Astrocyte (in vitro differentiated cells and primary cell): ENCODE measurements at regions not wholly inside any gene's neighbourhood (a gene's known extent, or its start where the extent isn't known, plus 50 kb on each side); places are given as distances from the start of the nearest gene placed in this dataset.

Source experiments
- DNase-seq: peaks from one replicate; pipeline ENCODE4 v3.0.0-alpha.2; 2010; ENCODE audit warnings: low read depth
- FAIRE-seq: peaks from 2 replicates; lab custom pipeline; 2011; peaks lifted over from hg19 to GRCh38; lab: Jason Lieb, UNC
- H2AFZ ChIP-seq: 2 replicates; pipeline ENCODE4 v1.6.0; 2012; ENCODE audit warnings: low read depth, low read length, inconsistent platforms
- H3K27ac ChIP-seq: 2 replicates; pipeline ENCODE4 v1.5.1; 2011; ENCODE audit warnings: low read depth, low read length, inconsistent platforms
- H3K27me3 ChIP-seq: 2 replicates; pipeline ENCODE4 v1.6.0; 2011; ENCODE audit warnings: low read length, inconsistent platforms; ENCODE audit not compliant: insufficient read depth
- H3K36me3 ChIP-seq: 2 replicates; pipeline ENCODE4 v1.5.1; 2011; ENCODE audit warnings: low read length, inconsistent platforms; ENCODE audit not compliant: insufficient read depth
- H3K4me1 ChIP-seq: 2 replicates; pipeline ENCODE4 v1.5.1; 2011; ENCODE audit warnings: low read length, inconsistent platforms; ENCODE audit not compliant: insufficient read depth
- H3K4me2 ChIP-seq: 2 replicates; pipeline ENCODE4 v1.6.0; 2012; ENCODE audit warnings: low read length, inconsistent platforms
- H3K4me3 ChIP-seq: 2 replicates; pipeline ENCODE4 v1.5.1; 2011; ENCODE audit warnings: low read depth, mild to moderate bottlenecking, low read length, inconsistent platforms; ENCODE audit not compliant: insufficient read depth
- H3K79me2 ChIP-seq: 2 replicates; pipeline ENCODE4 v1.6.0; 2012; ENCODE audit warnings: mild to moderate bottlenecking, low read length, inconsistent platforms; ENCODE audit not compliant: insufficient read depth
- H3K9ac ChIP-seq: 2 replicates; pipeline ENCODE4 v1.6.0; 2012; ENCODE audit warnings: mild to moderate bottlenecking, low read length, inconsistent platforms
- H3K9me3 ChIP-seq: 2 replicates; pipeline ENCODE4 v1.5.1; 2012; ENCODE audit warnings: low read depth, mild to moderate bottlenecking, low read length, inconsistent platforms; ENCODE audit not compliant: insufficient read depth
- H4K20me1 ChIP-seq: 2 replicates; pipeline ENCODE4 v1.6.0; 2012; ENCODE audit warnings: low read length, inconsistent platforms; ENCODE audit not compliant: insufficient read depth
- H3K27ac Mint-ChIP-seq: one replicate; pipeline ENCODE4 v1.8.0; 2021; ENCODE audit warnings: mild to moderate bottlenecking, mixed read lengths; ENCODE audit not compliant: unreplicated experiment
- H3K27me3 Mint-ChIP-seq: one replicate; pipeline ENCODE4 v1.8.0; 2021; ENCODE audit warnings: low read depth, mixed read lengths; ENCODE audit not compliant: unreplicated experiment
- H3K36me3 Mint-ChIP-seq: one replicate; pipeline ENCODE4 v1.8.0; 2021; ENCODE audit warnings: low read depth, mixed read lengths; ENCODE audit not compliant: unreplicated experiment
- H3K4me1 Mint-ChIP-seq: one replicate; pipeline ENCODE4 v1.8.0; 2021; ENCODE audit warnings: low read depth, mixed read lengths; ENCODE audit not compliant: unreplicated experiment
- H3K4me3 Mint-ChIP-seq: one replicate; pipeline ENCODE4 v1.8.0; 2021; ENCODE audit warnings: mild to moderate bottlenecking, moderate library complexity, mixed read lengths; ENCODE audit not compliant: unreplicated experiment
- H3K9me3 Mint-ChIP-seq: one replicate; pipeline ENCODE4 v1.8.0; 2021; ENCODE audit warnings: mild to moderate bottlenecking, mixed read lengths; ENCODE audit not compliant: unreplicated experiment
- CTCF ChIP-seq: IDR thresholded peaks from 2 replicates; pipeline ENCODE4 v1.5.1; 2011; ENCODE audit warnings: low read depth, mild to moderate bottlenecking, inconsistent platforms, low read length, moderate library complexity; ENCODE audit not compliant: insufficient read depth
- EZH2 ChIP-seq: IDR thresholded peaks from 2 replicates; pipeline ENCODE4 v1.6.1; 2012; ENCODE audit warnings: mild to moderate bottlenecking, low read length, inconsistent platforms; ENCODE audit not compliant: insufficient read depth

GRCh38 chr14:83196236-83196635, 1662.6 kb upstream of the SEL1L start:
- Mint-ChIP-seq H3K4me1 (peaks cover 3% of the 10 kb centered on the region), H3K4me3 (no peak overlapping the region), H3K27ac (no peak overlapping the region), H3K36me3 (no peaks in the 10 kb centered on the region), H3K9me3 (no peaks in the 10 kb centered on the region), H3K27me3 (no peaks in the 10 kb centered on the region)
- Histone ChIP-seq H3K9me3 (no peaks in the 10 kb centered on the region), H2AFZ (no peak overlapping the region), H4K20me1 (no peaks in the 10 kb centered on the region), H3K79me2 (no peaks in the 10 kb centered on the region), H3K4me2 (no peak overlapping the region), H3K4me1 (no peaks in the 10 kb centered on the region), H3K4me3 (no peak overlapping the region), H3K27me3 (no peaks in the 10 kb centered on the region), H3K36me3 (no peaks in the 10 kb centered on the region), H3K9ac (no peak overlapping the region), H3K27ac (no peak overlapping the region)
- no peak for DNase-seq
- FAIRE-seq: no peak
- TF ChIP-seq CTCF (no peak), EZH2 (no peak)

DNA sequence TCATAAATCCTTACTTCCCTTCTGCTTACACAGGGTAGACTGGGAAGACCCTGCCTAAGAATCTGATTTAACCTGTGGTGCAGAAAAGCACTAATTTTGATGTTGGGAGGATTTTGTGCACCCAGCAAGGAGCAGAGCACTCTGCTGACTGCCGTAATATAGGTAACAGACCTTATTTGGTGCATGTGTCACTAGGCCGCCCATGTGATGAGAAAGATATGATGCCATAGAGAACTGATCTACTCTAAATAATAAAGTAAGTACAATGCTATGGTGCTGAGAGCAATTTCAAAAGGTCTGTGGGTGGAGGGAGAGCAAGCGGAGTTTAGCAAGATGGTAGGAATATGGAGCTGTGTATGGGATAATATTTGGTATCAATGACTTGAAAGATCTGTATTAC, 1663.6 kb upstream of the SEL1L start:
- no peaks in the 10 kb centered on the region for H3K9me3 Mint-ChIP-seq
- no peak overlapping the region for H3K4me3 Mint-ChIP-seq
- H3K27ac Mint-ChIP-seq: no peak overlapping the region
- H3K27me3 Mint-ChIP-seq: no peaks in the 10 kb centered on the region
- no peaks in the 10 kb centered on the region for H3K36me3 ChIP-seq
- no peaks in the 10 kb centered on the region for H3K9me3 ChIP-seq
- no peak overlapping the region for H3K4me2 ChIP-seq
- no peaks in the 10 kb centered on the region for H3K36me3 Mint-ChIP-seq
- H3K79me2 ChIP-seq: no peaks in the 10 kb centered on the region
- no peak overlapping the region for H3K4me3 ChIP-seq
- FAIRE-seq (no peak), DNase-seq (no peak)
- no peak overlapping the region for H3K27ac ChIP-seq
- H2AFZ ChIP-seq: no peak overlapping the region
- H4K20me1 ChIP-seq: no peaks in the 10 kb centered on the region
- H3K4me1 ChIP-seq: no peaks in the 10 kb centered on the region
- no peaks in the 10 kb centered on the region for H3K27me3 ChIP-seq
- peaks cover 3% of the 10 kb centered on the region for H3K4me1 Mint-ChIP-seq
- no peak overlapping the region for H3K9ac ChIP-seq
- TF ChIP-seq CTCF: no peak
- TF ChIP-seq EZH2: no peak

DNA sequence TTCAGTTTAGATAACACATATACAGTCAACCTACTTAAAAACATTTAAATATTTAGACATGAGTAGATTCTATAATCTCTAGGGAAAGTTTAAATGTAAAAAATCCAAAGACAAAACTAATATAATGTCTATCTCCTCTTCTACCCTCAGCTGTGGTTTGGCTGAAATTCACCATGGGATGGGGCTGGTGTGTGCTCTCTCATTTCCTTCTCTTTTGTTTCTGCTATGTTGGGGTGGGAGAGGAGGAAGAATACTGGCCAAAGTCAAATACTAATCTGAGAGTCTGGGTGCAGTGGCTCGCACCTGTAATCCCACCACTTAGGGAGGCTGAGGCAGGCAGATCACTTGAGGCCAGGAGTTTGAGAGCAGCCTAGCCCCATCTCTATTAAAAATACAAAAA, 1673.9 kb upstream of the SEL1L start:
- H3K4me3 ChIP-seq: no peak overlapping the region
- no peaks in the 10 kb centered on the region for H3K79me2 ChIP-seq
- H3K27ac ChIP-seq: no peak overlapping the region
- H2AFZ ChIP-seq: no peak overlapping the region
- H3K27ac Mint-ChIP-seq: no peak overlapping the region
- no peak for TF ChIP-seq CTCF
- no peak for TF ChIP-seq EZH2
- H3K4me2 ChIP-seq: no peak overlapping the region
- H3K9me3 ChIP-seq: no peaks in the 10 kb centered on the region
- H4K20me1 ChIP-seq: no peaks in the 10 kb centered on the region
- no peaks in the 10 kb centered on the region for H3K4me1 ChIP-seq
- no peaks in the 10 kb centered on the region for H3K36me3 Mint-ChIP-seq
- DNase-seq: no peak
- no peaks in the 10 kb centered on the region for H3K4me1 Mint-ChIP-seq
- no peaks in the 10 kb centered on the region for H3K9me3 Mint-ChIP-seq
- FAIRE-seq: no peak
- H3K27me3 ChIP-seq: no peaks in the 10 kb centered on the region
- H3K27me3 Mint-ChIP-seq: no peaks in the 10 kb centered on the region
- H3K4me3 Mint-ChIP-seq: no peak overlapping the region
- H3K36me3 ChIP-seq: no peaks in the 10 kb centered on the region
- H3K9ac ChIP-seq: no peak overlapping the region
